ENCODE measurements at regions not wholly inside any gene's neighbourhood (a gene's known extent, or its start where the extent isn't known, plus 50 kb on each side); places are given as distances from the start of the nearest gene placed in this dataset.

DNA sequence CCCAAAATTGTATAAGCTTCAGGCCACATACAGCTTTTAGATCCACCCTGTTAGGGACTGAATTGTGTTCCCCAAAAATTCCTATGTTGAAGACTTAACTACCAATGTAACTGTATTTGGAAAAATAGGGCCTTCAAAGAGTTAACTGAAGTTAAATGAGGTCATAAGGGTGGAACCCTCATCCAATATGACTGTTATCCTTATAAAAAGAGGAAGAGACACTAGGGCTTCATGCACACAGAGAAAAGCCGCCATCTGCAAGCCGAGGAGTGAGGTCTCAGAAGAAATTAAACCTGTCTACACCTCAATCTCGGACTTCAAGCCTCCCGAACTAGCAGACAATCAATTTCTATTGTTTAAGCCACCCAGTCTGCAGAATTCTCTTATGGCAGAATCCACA is 317.9 kb upstream of the NFE2L3 start:
- Histone ChIP-seq H3K4me3 (ENCODE audit: low read length in 3 of 3) (no peak overlapping the region), H3K9ac (ENCODE audit: low read depth in 1 of 3, low read length in 3 of 3) (no peak overlapping the region), H3K9me3 (ENCODE audit: control insufficient read depth in 3 of 3, low read length in 3 of 3) (no peaks in the 10 kb centered on the region), H3K27me3 (ENCODE audit: control insufficient read depth in 3 of 3, insufficient read depth in 3 of 3, low read length in 3 of 3) (no peaks in the 10 kb centered on the region), H3K36me3 (ENCODE audit: control insufficient read depth in 3 of 3, insufficient read depth in 3 of 3, low read length in 3 of 3) (no peaks in the 10 kb centered on the region), H3K27ac (ENCODE audit: low read depth, low read length) (no peak overlapping the region), H3K4me1 (ENCODE audit: control insufficient read depth in 3 of 3, insufficient read depth in 3 of 3, low read length in 3 of 3) (peaks cover 2 to 7% (median 4%) of the 10 kb centered on the region in 3 donors)

DNA sequence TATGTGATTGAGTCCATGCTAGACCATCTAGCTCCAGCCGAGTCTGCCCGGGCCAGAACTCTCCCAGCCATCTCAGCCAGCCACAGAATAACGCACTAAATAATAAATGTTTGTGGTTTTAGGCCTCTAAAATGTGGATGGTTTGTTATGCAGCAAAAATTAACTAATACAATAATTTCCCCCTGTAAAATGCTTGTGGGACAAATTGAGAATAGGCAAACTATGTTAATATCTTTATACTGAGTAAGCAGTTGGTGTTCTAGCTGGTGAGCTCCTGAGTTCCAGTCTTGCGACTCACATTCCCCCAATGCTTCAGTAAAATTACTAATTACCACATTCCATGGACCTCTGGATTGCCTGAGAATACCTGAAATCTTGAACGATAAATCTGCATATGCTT is 316.8 kb upstream of the NFE2L3 start:
- H3K4me1 ChIP-seq (ENCODE audit: control insufficient read depth in 3 of 3, insufficient read depth in 3 of 3, low read length in 3 of 3) = peaks cover 2 to 5% (median 2%) of the 10 kb centered on the region in 3 donors
- H3K36me3 ChIP-seq (ENCODE audit: control insufficient read depth in 3 of 3, insufficient read depth in 3 of 3, low read length in 3 of 3) = no peaks in the 10 kb centered on the region
- H3K27ac ChIP-seq (ENCODE audit: low read depth, low read length) = no peak overlapping the region
- no peak overlapping the region for H3K4me3 ChIP-seq (ENCODE audit: low read length in 3 of 3)
- H3K9ac ChIP-seq (ENCODE audit: low read depth in 1 of 3, low read length in 3 of 3) = no peak overlapping the region
- no peaks in the 10 kb centered on the region for H3K9me3 ChIP-seq (ENCODE audit: control insufficient read depth in 3 of 3, low read length in 3 of 3)
- H3K27me3 ChIP-seq (ENCODE audit: control insufficient read depth in 3 of 3, insufficient read depth in 3 of 3, low read length in 3 of 3) = no peaks in the 10 kb centered on the region

DNA sequence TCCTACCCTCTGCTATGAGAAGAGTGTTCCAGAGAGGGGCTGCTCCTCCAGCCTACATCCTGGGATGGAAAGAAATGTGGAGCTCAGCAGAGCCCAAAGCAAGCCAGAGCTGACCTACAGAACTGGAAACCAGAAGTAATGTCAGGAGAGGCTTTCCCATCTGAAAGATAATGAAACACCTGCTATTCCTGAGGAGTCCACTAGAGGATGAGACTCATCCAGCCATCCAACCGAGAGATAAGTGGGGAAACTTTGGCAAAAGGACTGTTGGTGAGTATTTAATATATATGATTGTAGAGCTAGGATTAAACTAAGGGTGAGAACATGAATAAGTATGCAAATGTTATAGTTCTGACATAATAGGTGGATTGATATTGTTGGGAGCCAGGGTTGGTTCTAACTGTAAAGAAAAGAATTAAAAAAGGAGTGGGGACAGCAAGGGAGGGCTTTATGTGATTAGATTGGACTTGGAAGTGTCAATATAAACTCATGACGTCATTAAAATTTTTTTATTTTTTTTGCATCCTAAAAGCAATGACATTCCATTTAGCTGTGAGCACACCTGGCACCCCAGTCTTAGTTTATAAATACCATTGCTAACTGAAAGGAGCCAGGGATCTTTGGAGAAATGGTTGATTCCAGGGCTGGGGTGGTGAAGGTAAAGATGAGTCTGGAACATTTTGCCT is 312.8 kb upstream of the NFE2L3 start:
- Histone ChIP-seq H3K36me3 (ENCODE audit: control insufficient read depth in 3 of 3, insufficient read depth in 3 of 3, low read length in 3 of 3) (no peaks in the 10 kb centered on the region), H3K9ac (ENCODE audit: low read depth in 1 of 3, low read length in 3 of 3) (no peak overlapping the region), H3K9me3 (ENCODE audit: control insufficient read depth in 3 of 3, low read length in 3 of 3) (no peaks in the 10 kb centered on the region), H3K27ac (ENCODE audit: low read depth, low read length) (no peak overlapping the region), H3K4me3 (ENCODE audit: low read length in 3 of 3) (no peak overlapping the region), H3K27me3 (ENCODE audit: control insufficient read depth in 3 of 3, insufficient read depth in 3 of 3, low read length in 3 of 3) (no peaks in the 10 kb centered on the region), H3K4me1 (ENCODE audit: control insufficient read depth in 3 of 3, insufficient read depth in 3 of 3, low read length in 3 of 3) (peaks cover 22 to 37% (median 29%) of the 10 kb centered on the region in 3 donors)

DNA sequence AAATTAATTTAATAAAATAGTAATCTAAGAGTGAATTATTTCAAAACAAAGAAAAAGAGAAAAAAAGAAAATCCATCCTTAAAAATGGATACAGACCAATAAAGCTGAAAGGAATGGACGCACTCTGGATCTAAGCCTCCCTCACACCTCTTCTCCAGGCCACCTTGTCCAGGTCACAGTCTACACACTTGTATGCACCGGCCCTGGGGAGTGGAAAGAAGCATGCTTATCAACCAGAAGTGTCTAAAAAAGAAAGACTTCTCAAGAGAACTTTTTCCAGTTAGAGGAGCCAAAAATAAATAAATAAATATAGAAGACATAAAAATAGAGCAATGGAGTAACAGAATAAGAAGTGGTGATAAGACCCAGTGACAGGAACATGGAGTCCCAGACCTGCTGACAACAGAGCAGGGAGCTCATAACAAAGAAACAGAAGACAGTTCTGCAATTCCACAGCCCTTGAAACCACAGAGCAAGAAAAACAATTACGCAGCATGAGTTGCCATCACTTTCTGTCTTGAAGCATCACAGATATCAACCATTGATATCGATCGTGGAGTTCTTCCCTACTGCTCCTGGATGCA is 311.7 kb upstream of the NFE2L3 start:
- Histone ChIP-seq H3K27ac (ENCODE audit: low read depth, low read length) (peak overlapping the region; percentile 65), H3K9ac (ENCODE audit: low read depth in 1 of 3, low read length in 3 of 3) (peak overlapping the region in 1 of 3 donors; percentile 10), H3K27me3 (ENCODE audit: control insufficient read depth in 3 of 3, insufficient read depth in 3 of 3, low read length in 3 of 3) (no peaks in the 10 kb centered on the region), H3K36me3 (ENCODE audit: control insufficient read depth in 3 of 3, insufficient read depth in 3 of 3, low read length in 3 of 3) (no peaks in the 10 kb centered on the region), H3K4me3 (ENCODE audit: low read length in 3 of 3) (peak overlapping the region in 1 of 3 donors; percentile 21), H3K9me3 (ENCODE audit: control insufficient read depth in 3 of 3, low read length in 3 of 3) (no peaks in the 10 kb centered on the region), H3K4me1 (ENCODE audit: control insufficient read depth in 3 of 3, insufficient read depth in 3 of 3, low read length in 3 of 3) (peaks cover 22 to 41% (median 29%) of the 10 kb centered on the region in 3 donors)

DNA sequence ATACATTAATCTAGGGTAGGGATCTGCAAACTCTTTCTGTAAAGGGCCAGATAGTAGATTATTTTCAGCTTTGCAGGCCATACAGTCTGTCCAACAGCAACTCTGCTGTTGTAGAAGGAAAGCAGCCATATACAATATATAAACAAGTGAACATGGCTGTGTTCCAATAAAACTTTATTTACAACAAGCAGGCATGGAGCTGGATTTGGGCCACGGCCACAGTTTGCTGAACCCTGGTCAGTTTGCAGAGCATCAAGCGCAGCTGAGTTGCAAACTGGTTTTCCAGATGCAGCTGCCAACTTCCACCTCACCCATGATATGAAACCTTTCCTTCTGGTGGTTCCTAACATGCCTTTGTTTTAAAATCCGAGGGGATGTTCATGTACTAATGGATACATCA is 310.4 kb upstream of the NFE2L3 start:
- no peak overlapping the region for H3K4me3 ChIP-seq (ENCODE audit: low read length in 3 of 3)
- H3K4me1 ChIP-seq (ENCODE audit: control insufficient read depth in 3 of 3, insufficient read depth in 3 of 3, low read length in 3 of 3) = peaks cover 34 to 54% (median 40%) of the 10 kb centered on the region in 3 donors
- no peaks in the 10 kb centered on the region for H3K9me3 ChIP-seq (ENCODE audit: control insufficient read depth in 3 of 3, low read length in 3 of 3)
- no peak overlapping the region for H3K9ac ChIP-seq (ENCODE audit: low read depth in 1 of 3, low read length in 3 of 3)
- H3K27ac ChIP-seq (ENCODE audit: low read depth, low read length) = peak overlapping the region; percentile 65
- H3K27me3 ChIP-seq (ENCODE audit: control insufficient read depth in 3 of 3, insufficient read depth in 3 of 3, low read length in 3 of 3) = peaks cover 0 to 4% (median 0%) of the 10 kb centered on the region in 3 donors
- H3K36me3 ChIP-seq (ENCODE audit: control insufficient read depth in 3 of 3, insufficient read depth in 3 of 3, low read length in 3 of 3) = no peaks in the 10 kb centered on the region

DNA sequence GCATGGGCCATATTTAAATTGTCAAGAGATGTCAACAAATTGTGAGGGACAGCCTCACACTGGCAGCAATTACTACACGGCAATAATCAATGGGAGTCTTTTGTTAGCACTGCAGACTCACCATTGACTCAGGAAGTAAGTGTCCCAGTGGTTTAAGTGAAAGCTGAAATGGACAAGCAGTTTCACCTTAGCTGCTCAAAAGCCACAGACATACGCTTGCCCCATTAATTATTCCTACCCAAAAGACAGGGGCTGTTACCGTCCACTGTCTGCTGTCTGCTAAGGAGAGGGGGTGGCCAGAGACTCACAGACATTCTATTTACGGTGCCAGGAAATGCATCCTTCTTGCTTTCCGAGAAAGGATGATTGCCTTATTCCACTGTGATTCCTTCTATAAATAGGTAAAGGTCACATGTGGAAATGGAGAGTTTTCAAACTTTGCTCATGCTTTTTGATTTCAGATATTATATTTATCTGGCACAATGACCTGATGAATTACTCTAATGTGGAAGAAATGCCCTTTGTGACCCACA is 309.7 kb upstream of the NFE2L3 start:
- H3K27me3 ChIP-seq (ENCODE audit: control insufficient read depth in 3 of 3, insufficient read depth in 3 of 3, low read length in 3 of 3) = peaks cover 0 to 4% (median 0%) of the 10 kb centered on the region in 3 donors
- no peaks in the 10 kb centered on the region for H3K9me3 ChIP-seq (ENCODE audit: control insufficient read depth in 3 of 3, low read length in 3 of 3)
- H3K36me3 ChIP-seq (ENCODE audit: control insufficient read depth in 3 of 3, insufficient read depth in 3 of 3, low read length in 3 of 3) = no peaks in the 10 kb centered on the region
- peak overlapping the region; percentile 65 for H3K27ac ChIP-seq (ENCODE audit: low read depth, low read length)
- peak overlapping the region in 2 of 3 donors; percentile 15 to 26 for H3K4me3 ChIP-seq (ENCODE audit: low read length in 3 of 3)
- H3K4me1 ChIP-seq (ENCODE audit: control insufficient read depth in 3 of 3, insufficient read depth in 3 of 3, low read length in 3 of 3) = peaks cover 41 to 61% (median 47%) of the 10 kb centered on the region in 3 donors
- peak overlapping the region in 2 of 3 donors; percentile 10 to 58 for H3K9ac ChIP-seq (ENCODE audit: low read depth in 1 of 3, low read length in 3 of 3)

DNA sequence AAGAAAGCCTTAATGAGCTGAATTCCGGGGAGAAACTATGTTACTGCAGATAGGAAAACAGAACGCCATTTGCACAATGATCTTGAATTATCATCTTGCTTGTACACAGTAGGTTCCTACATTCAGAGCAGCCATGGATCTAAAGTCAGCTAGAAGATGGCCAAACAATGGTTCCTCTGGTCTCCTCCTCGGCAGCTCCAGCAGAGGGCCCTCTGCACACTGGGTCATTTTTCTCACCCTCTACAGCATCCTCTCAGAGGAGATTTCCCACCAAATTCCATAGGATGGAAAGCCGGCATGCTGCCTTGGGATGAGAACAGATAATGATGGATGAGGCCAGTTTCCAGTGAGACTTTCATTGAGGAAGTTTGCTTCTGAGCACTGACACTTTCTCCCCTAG is 308.5 kb upstream of the NFE2L3 start:
- Histone ChIP-seq H3K27ac (ENCODE audit: low read depth, low read length) (no peak overlapping the region), H3K4me1 (ENCODE audit: control insufficient read depth in 3 of 3, insufficient read depth in 3 of 3, low read length in 3 of 3) (peaks cover 49 to 70% (median 54%) of the 10 kb centered on the region in 3 donors), H3K9ac (ENCODE audit: low read depth in 1 of 3, low read length in 3 of 3) (no peak overlapping the region)

DNA sequence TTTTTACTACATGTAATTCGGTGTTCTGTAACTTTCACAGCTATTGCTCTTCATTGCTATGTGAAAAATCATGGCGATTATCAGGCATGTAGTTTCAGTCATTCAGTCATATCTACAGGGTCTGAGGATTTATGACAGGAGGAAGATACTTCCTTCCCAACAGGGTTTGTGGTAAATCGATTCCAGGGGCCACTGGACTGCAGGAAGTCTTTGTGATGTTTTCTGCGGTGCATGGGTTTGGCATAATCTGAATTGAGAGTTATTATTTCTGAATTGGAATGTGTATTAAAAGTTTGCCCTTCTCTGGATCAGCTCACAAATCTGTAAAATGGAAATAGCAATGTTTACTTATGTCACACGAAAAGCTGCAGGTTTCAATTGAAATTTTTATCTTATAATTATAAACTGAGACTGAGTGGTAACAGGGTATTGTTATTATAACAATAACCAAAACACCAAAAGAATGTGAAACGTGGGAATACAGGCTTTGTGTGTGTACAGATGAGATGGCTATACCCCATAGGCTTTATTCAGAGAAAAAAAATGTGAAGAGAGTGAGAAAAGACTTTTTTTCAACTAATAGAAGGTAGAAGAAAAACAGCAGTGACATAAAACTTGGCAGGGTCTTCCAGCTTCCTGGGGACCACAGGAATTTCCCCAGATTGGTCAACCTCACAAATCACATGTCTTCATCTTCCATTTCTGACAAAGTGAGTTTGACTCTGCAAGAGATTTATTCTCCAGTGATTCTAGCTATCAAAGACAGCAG is 307.7 kb upstream of the NFE2L3 start:
- Histone ChIP-seq H3K27me3 (ENCODE audit: control insufficient read depth in 3 of 3, insufficient read depth in 3 of 3, low read length in 3 of 3) (peaks cover 0 to 4% (median 0%) of the 10 kb centered on the region in 3 donors), H3K4me1 (ENCODE audit: control insufficient read depth in 3 of 3, insufficient read depth in 3 of 3, low read length in 3 of 3) (peaks cover 56 to 76% (median 58%) of the 10 kb centered on the region in 3 donors)

More for the DNA sequence above, 308.5 kb upstream of the NFE2L3 start:
- Histone ChIP-seq H3K9me3 (ENCODE audit: control insufficient read depth in 3 of 3, low read length in 3 of 3) (no peaks in the 10 kb centered on the region), H3K27me3 (ENCODE audit: control insufficient read depth in 3 of 3, insufficient read depth in 3 of 3, low read length in 3 of 3) (peaks cover 0 to 4% (median 0%) of the 10 kb centered on the region in 3 donors), H3K36me3 (ENCODE audit: control insufficient read depth in 3 of 3, insufficient read depth in 3 of 3, low read length in 3 of 3) (no peaks in the 10 kb centered on the region), H3K4me3 (ENCODE audit: low read length in 3 of 3) (no peak overlapping the region)

DNA sequence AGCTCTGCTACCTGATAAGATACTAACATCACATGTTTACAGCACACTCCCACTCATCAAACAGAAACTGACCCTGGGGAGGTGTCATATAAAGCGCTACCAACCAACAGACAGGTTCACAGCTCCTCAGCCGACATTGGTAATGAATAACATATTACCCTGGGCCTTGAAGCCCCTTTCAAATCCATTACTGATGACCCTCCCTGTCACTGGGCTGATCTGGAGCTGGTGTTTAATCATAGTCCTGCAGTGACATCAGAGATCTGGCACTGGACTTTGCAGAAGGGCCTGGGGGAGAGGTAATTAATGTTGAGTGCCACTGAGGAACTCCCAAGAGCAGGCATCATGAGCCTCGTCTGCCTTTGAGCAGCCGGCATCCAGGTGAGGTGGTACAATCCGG is 306.5 kb upstream of the NFE2L3 start:
- H3K4me3 ChIP-seq (ENCODE audit: low read length in 3 of 3) = no peak overlapping the region
- H3K36me3 ChIP-seq (ENCODE audit: control insufficient read depth in 3 of 3, insufficient read depth in 3 of 3, low read length in 3 of 3) = no peaks in the 10 kb centered on the region
- H3K27ac ChIP-seq (ENCODE audit: low read depth, low read length) = peak overlapping the region; percentile 49
- H3K9me3 ChIP-seq (ENCODE audit: control insufficient read depth in 3 of 3, low read length in 3 of 3) = no peaks in the 10 kb centered on the region
- H3K27me3 ChIP-seq (ENCODE audit: control insufficient read depth in 3 of 3, insufficient read depth in 3 of 3, low read length in 3 of 3) = peaks cover 0 to 4% (median 0%) of the 10 kb centered on the region in 3 donors
- H3K9ac ChIP-seq (ENCODE audit: low read depth in 1 of 3, low read length in 3 of 3) = no peak overlapping the region
- H3K4me1 ChIP-seq (ENCODE audit: control insufficient read depth in 3 of 3, insufficient read depth in 3 of 3, low read length in 3 of 3) = peaks cover 60 to 77% (median 60%) of the 10 kb centered on the region in 3 donors

More for the DNA sequence above, 307.7 kb upstream of the NFE2L3 start:
- H3K27ac ChIP-seq (ENCODE audit: low read depth, low read length) = no peak overlapping the region
- H3K4me3 ChIP-seq (ENCODE audit: low read length in 3 of 3) = no peak overlapping the region
- H3K9ac ChIP-seq (ENCODE audit: low read depth in 1 of 3, low read length in 3 of 3) = no peak overlapping the region
- no peaks in the 10 kb centered on the region for H3K36me3 ChIP-seq (ENCODE audit: control insufficient read depth in 3 of 3, insufficient read depth in 3 of 3, low read length in 3 of 3)
- H3K9me3 ChIP-seq (ENCODE audit: control insufficient read depth in 3 of 3, low read length in 3 of 3) = no peaks in the 10 kb centered on the region
